ENCODE measurements at regions not wholly inside any gene's neighbourhood (a gene's known extent, or its start where the extent isn't known, plus 50 kb on each side); places are given as distances from the start of the nearest gene placed in this dataset.

GRCh38 chr10:113477451-113477850 lies 75.4 kb upstream of the HABP2 start:
- no peak for TF ChIP-seq CTCF (conservative IDR thresholded peaks at IDR 0.05)
- TF ChIP-seq ZFX (IDR thresholded peaks at IDR 0.05), result no peak

Measured in C4-2B (cell line).